Stomach (tissue), 8 donors: ENCODE measurements at regions not wholly inside any gene's neighbourhood (a gene's known extent, or its start where the extent isn't known, plus 50 kb on each side); places are given as distances from the start of the nearest gene placed in this dataset.

ENCODE experiments used
- DNase-seq, 2 donors: peaks; one replicate each; pipeline versions ENCODE4 v3.0.0 to v3.0.0-alpha.2; 2013 to 2019
- H3K27ac ChIP-seq, 5 donors: fragments of 200-600 bp in 4 of 5; sonication (generic) in 4 of 5; one replicate each; pipeline ENCODE4 v1.5.1; 2013 to 2019; ENCODE audit warnings: mild to moderate bottlenecking in 1 of 5, moderate library complexity in 1 of 5
- H3K27me3 ChIP-seq, 3 donors: fragments of 200-600 bp; sonication (generic); one replicate each; pipeline ENCODE4 v1.5.1; 2017 to 2019; ENCODE audit warnings: mixed run types in 1 of 3
- H3K36me3 ChIP-seq, 4 donors: fragments of 200-600 bp; sonication (generic); 1 replicate in 3 of 4; 2 replicates in 1 of 4; pipeline ENCODE4 v1.5.1; 2016 to 2019
- H3K4me1 ChIP-seq, 4 donors: fragments of 200-600 bp; sonication (generic); one replicate each; pipeline ENCODE4 v1.5.1; 2016 to 2019
- H3K4me3 ChIP-seq, 4 donors: fragments of 200-600 bp; sonication (generic) in 3 of 4; one replicate each; pipeline ENCODE4 v1.5.1; 2016 to 2019; ENCODE audit warnings: mild to moderate bottlenecking in 1 of 4
- H3K9me3 ChIP-seq, 4 donors: fragments of 200-600 bp; sonication (generic); one replicate each; pipeline ENCODE4 v1.5.1; 2016 to 2019
- CTCF ChIP-seq, 7 experiments: fragments of 450-650 bp in 4 of 7; fragments of 200-600 bp in 3 of 7; sonication (generic) in 3 of 7; IDR thresholded peaks; one replicate each; pipeline ENCODE4 v1.5.1; 2016 to 2019; ENCODE audit warnings: antibody characterized with exemption in 7 of 7, control low read depth in 2 of 7, mild to moderate bottlenecking in 1 of 7
- EP300 ChIP-seq: sonication (generic); formaldehyde crosslinking; IDR thresholded peaks from one replicate; pipeline ENCODE4 v1.6.1; 2017; ENCODE audit warnings: antibody characterized with exemption
- POLR2A ChIP-seq, 4 donors: fragments of 450-650 bp; IDR thresholded peaks; one replicate each; pipeline ENCODE4 v1.6.1; 2016; ENCODE audit warnings: antibody characterized with exemption in 4 of 4, control low read depth in 2 of 4, mild to moderate bottlenecking in 1 of 4, moderate library complexity in 1 of 4
- POLR2AphosphoS5 ChIP-seq, 3 donors: sonication (generic); formaldehyde crosslinking; IDR thresholded peaks; one replicate each; pipeline ENCODE4 v1.6.1; 2016; ENCODE audit warnings: antibody characterized with exemption in 3 of 3
- WGBS, 5 donors: extraction: QIAGEN DNeasy Blood & Tissue Kit in 3 of 5; methylation state at CpG; one replicate each; pipeline versions ENCODE4 v1.1.5 to v1.1.7; 2013 to 2018; 5-methylcytosine and 5-hydroxymethylcytosine counted together
- intact Hi-C: fragments of 100-400 bp; cut with DNase I; formaldehyde crosslinking; loops from one replicate; pipeline ENCODE4 v1.15.1; 2023; ENCODE audit warnings: low total_unique reads
- donor health status: healthy with polysubstance abuse.
- donor health status: Bipolar disorder and iron deficiency.
- donor health status: healthy.

- DNase-seq = no peak
- Histone ChIP-seq H3K36me3 (no peaks in the 10 kb centered on the region), H3K9me3 (no peaks in the 10 kb centered on the region), H3K27ac (no peak overlapping the region), H3K4me1 (no peaks in the 10 kb centered on the region), H3K27me3 (no peaks in the 10 kb centered on the region), H3K4me3 (no peak overlapping the region)
- intact Hi-C loops = no loop called here
- 70 to 79% (median 75%) methylated on average over 3 of the region's 3 CpGs for WGBS, 5 donors
- TF ChIP-seq CTCF (IDR thresholded peaks at IDR 0.05) (no peak), EP300 (no peak), POLR2AphosphoS5 (IDR thresholded peaks at IDR 0.05) (no peak), POLR2A (IDR thresholded peaks at IDR 0.05) (no peak)
Measured at GRCh38 chr7:156419782-156420181, 220.8 kb upstream of the RNF32 start.

GRCh38 chr7:156402255-156402654 lies 238.3 kb upstream of the RNF32 start:
- Histone ChIP-seq H3K27ac (no peak overlapping the region), H3K4me1 (no peaks in the 10 kb centered on the region), H3K27me3 (no peaks in the 10 kb centered on the region), H3K36me3 (no peaks in the 10 kb centered on the region), H3K9me3 (no peaks in the 10 kb centered on the region), H3K4me3 (no peak overlapping the region)
- intact Hi-C loops = no loop called here
- WGBS, 5 donors = 92 to 95% (median 94%) methylated on average over 10 to 11 of the region's 11 CpGs
- TF ChIP-seq POLR2AphosphoS5 (IDR thresholded peaks at IDR 0.05) (no peak), EP300 (no peak), POLR2A (IDR thresholded peaks at IDR 0.05) (no peak), CTCF (IDR thresholded peaks at IDR 0.05) (no peak)
- no peak for DNase-seq

GRCh38 chr7:156401617-156402016 lies 239.0 kb upstream of the RNF32 start:
- no peak overlapping the region for H3K27ac ChIP-seq
- H3K36me3 ChIP-seq = no peaks in the 10 kb centered on the region
- intact Hi-C loops = no loop called here
- H3K27me3 ChIP-seq = no peaks in the 10 kb centered on the region
- H3K4me3 ChIP-seq = no peak overlapping the region
- 86 to 91% (median 88%) methylated on average over 9 of the region's 9 CpGs for WGBS, 5 donors
- DNase-seq = no peak
- TF ChIP-seq CTCF (IDR thresholded peaks at IDR 0.05) (no peak), POLR2A (IDR thresholded peaks at IDR 0.05) (no peak), EP300 (no peak), POLR2AphosphoS5 (IDR thresholded peaks at IDR 0.05) (no peak)
- no peaks in the 10 kb centered on the region for H3K9me3 ChIP-seq
- H3K4me1 ChIP-seq = no peaks in the 10 kb centered on the region

GRCh38 chr7:156400046-156400445 lies 240.5 kb upstream of the RNF32 start:
- no peak for DNase-seq
- H3K4me3 ChIP-seq = no peak overlapping the region
- H3K27me3 ChIP-seq = no peaks in the 10 kb centered on the region
- WGBS, 5 donors = 68 to 76% (median 75%) methylated on average over 4 to 5 of the region's 5 CpGs
- intact Hi-C loops = no loop called here
- H3K4me1 ChIP-seq = no peaks in the 10 kb centered on the region
- TF ChIP-seq POLR2A (IDR thresholded peaks at IDR 0.05) (no peak), CTCF (IDR thresholded peaks at IDR 0.05) (no peak), POLR2AphosphoS5 (IDR thresholded peaks at IDR 0.05) (no peak), EP300 (no peak)
- no peak overlapping the region for H3K27ac ChIP-seq
- no peaks in the 10 kb centered on the region for H3K36me3 ChIP-seq
- H3K9me3 ChIP-seq = no peaks in the 10 kb centered on the region
